Endothelial cell of umbilical vein (primary cell): ENCODE measurements at regions not wholly inside any gene's neighbourhood (a gene's known extent, or its start where the extent isn't known, plus 50 kb on each side); places are given as distances from the start of the nearest gene placed in this dataset.

ENCODE experiments used
- BruUV-seq: library from RNA; stranded (reverse); fragments of 400-500 nt; replicated peaks from 2 replicates; lab custom pipeline; 2021; lab: Mats Ljungman, UMichigan
- CTCF ChIA-PET: fragments of 300-600, 350-600 bp; sonication (Branson Sonifier 250); formaldehyde crosslinking; loops from one replicate; lab custom pipeline; 2021; ENCODE audit warnings: antibody characterized with exemption, inconsistent platforms; lab: Charles Lee
- POLR2A ChIA-PET: fragments of 300-600, 350-600 bp; sonication (Branson Sonifier 250); formaldehyde crosslinking; loops from one replicate; lab custom pipeline; 2021; ENCODE audit warnings: antibody characterized with exemption, inconsistent platforms; lab: Charles Lee
- DNase-seq: peaks from one replicate; pipeline ENCODE4 v3.0.0-alpha.2; 2011; ENCODE audit warnings: low read depth, low spot score
- FAIRE-seq: peaks from 2 replicates; lab custom pipeline; 2011; peaks lifted over from hg19 to GRCh38; lab: Jason Lieb, UNC
- H2AFZ ChIP-seq: 2 replicates; pipeline ENCODE4 v1.6.0; 2012; ENCODE audit warnings: low read depth, low read length, control low read depth, inconsistent platforms
- H3K27ac ChIP-seq: 2 replicates; pipeline ENCODE4 v1.5.1; 2011; ENCODE audit warnings: low read depth, mild to moderate bottlenecking, control low read depth, low read length, moderate library complexity; ENCODE audit not compliant: insufficient read depth
- H3K27me3 ChIP-seq, 2 experiments: 2 replicates each; pipeline versions ENCODE4 v1.6.0 to v1.6.1; 2011; ENCODE audit warnings: low read length in 2 of 2, mixed read lengths in 1 of 2; ENCODE audit not compliant: control insufficient read depth in 2 of 2, insufficient read depth in 2 of 2
- H3K36me3 ChIP-seq, 2 experiments: 2 replicates in 1 of 2; 3 replicates in 1 of 2; pipeline ENCODE4 v1.5.1; 2011; ENCODE audit warnings: low read length in 2 of 2, mild to moderate bottlenecking in 1 of 2, moderate library complexity in 1 of 2; ENCODE audit not compliant: control insufficient read depth in 2 of 2, insufficient read depth in 2 of 2; ENCODE audit errors: extremely low read depth in 1 of 2
- H3K4me1 ChIP-seq: 3 replicates; pipeline ENCODE4 v1.5.1; 2011; ENCODE audit warnings: mild to moderate bottlenecking, low read length; ENCODE audit not compliant: control insufficient read depth, insufficient read depth; ENCODE audit errors: extremely low read depth
- H3K4me2 ChIP-seq: 2 replicates; pipeline ENCODE4 v1.6.1; 2011; ENCODE audit warnings: low read length, control low read depth, mixed read lengths; ENCODE audit not compliant: insufficient read depth
- H3K4me3 ChIP-seq, 3 experiments: fragments of 200-600 bp in 1 of 3; sonication (generic), shearing (Covaris generic) in 1 of 3; replicated peaks in 1 of 3; 2 replicates each; pipeline ENCODE4 v1.5.1; 2011 to 2016; ENCODE audit warnings: control low read depth in 3 of 3, low read length in 3 of 3, mild to moderate bottlenecking in 2 of 3, inconsistent platforms in 1 of 3, low read depth in 1 of 3, moderate library complexity in 1 of 3; ENCODE audit not compliant: insufficient read depth in 1 of 3
- H3K79me2 ChIP-seq: 2 replicates; pipeline ENCODE4 v1.6.0; 2012; ENCODE audit warnings: low read length, inconsistent platforms; ENCODE audit not compliant: control insufficient read depth, insufficient read depth
- H3K9ac ChIP-seq: replicated peaks from 2 replicates; pipeline ENCODE3; 2011; ENCODE audit warnings: low read length, control low read depth; ENCODE audit not compliant: insufficient read depth; ENCODE audit errors: extremely low read depth
- H3K9me1 ChIP-seq: replicated peaks from 3 replicates; pipeline ENCODE4 v1.6.0; 2011; ENCODE audit warnings: mild to moderate bottlenecking, low read length; ENCODE audit not compliant: control insufficient read depth, insufficient read depth; ENCODE audit errors: extremely low read depth
- H3K9me3 ChIP-seq: replicated peaks from 2 replicates; pipeline ENCODE4 v1.5.1; 2012; ENCODE audit warnings: low read length, inconsistent platforms; ENCODE audit not compliant: control insufficient read depth, insufficient read depth
- H4K20me1 ChIP-seq: replicated peaks from 2 replicates; pipeline ENCODE3; 2011; ENCODE audit warnings: mild to moderate bottlenecking, low read length; ENCODE audit not compliant: control insufficient read depth, insufficient read depth; ENCODE audit errors: extremely low read depth
- CTCF ChIP-seq, 2 donors: IDR thresholded peaks; 1 replicate in 1 of 2; 2 replicates in 1 of 2; pipeline ENCODE4 v1.5.1; 2011; ENCODE audit warnings: low read length in 2 of 2, mild to moderate bottlenecking in 2 of 2, moderate library complexity in 2 of 2, control low read depth in 1 of 2, inconsistent platforms in 1 of 2, low read depth in 1 of 2; ENCODE audit not compliant: insufficient read depth in 1 of 2; ENCODE audit errors: extremely low read depth in 1 of 2
- EZH2 ChIP-seq: IDR thresholded peaks from 2 replicates; pipeline ENCODE4 v1.6.1; 2012; ENCODE audit warnings: borderline replicate concordance, low read depth, mild to moderate bottlenecking, moderate library complexity, low read length, inconsistent platforms; ENCODE audit not compliant: severe bottlenecking
- FOS ChIP-seq: IDR thresholded peaks from 2 replicates; pipeline ENCODE4 v1.6.1; 2011; ENCODE audit warnings: mild to moderate bottlenecking, low read length, moderate library complexity, borderline replicate concordance; ENCODE audit not compliant: insufficient read depth
- GATA2 ChIP-seq: IDR thresholded peaks from 2 replicates; pipeline ENCODE4 v1.7.0; 2011; ENCODE audit warnings: low read depth, mild to moderate bottlenecking, moderate library complexity, mixed read lengths, low read length; ENCODE audit not compliant: insufficient read length, insufficient read depth
- JUN ChIP-seq: IDR thresholded peaks from 2 replicates; pipeline ENCODE4 v1.6.1; 2011; ENCODE audit warnings: borderline replicate concordance, low read depth; ENCODE audit not compliant: insufficient read length, insufficient read depth
- MAX ChIP-seq: IDR thresholded peaks from 2 replicates; pipeline ENCODE4 v1.6.1; 2011; ENCODE audit not compliant: insufficient read depth, insufficient read length
- MYC ChIP-seq: IDR thresholded peaks from one replicate; pipeline ENCODE4 v1.6.1; 2011; ENCODE audit warnings: mild to moderate bottlenecking, low read depth, low read length
- POLR2A ChIP-seq: IDR thresholded peaks from 2 replicates; pipeline ENCODE4 v1.6.1; 2012; ENCODE audit warnings: low read depth, mild to moderate bottlenecking, control low read depth, low read length
- POLR2AphosphoS5 ChIP-seq: IDR thresholded peaks from 2 replicates; pipeline ENCODE4 v1.6.1; 2012; ENCODE audit warnings: low read depth, mild to moderate bottlenecking, control low read depth, low read length, moderate library complexity; ENCODE audit not compliant: insufficient read depth
- dilution Hi-C: fragments of 300-500 bp; cut with MboI; formaldehyde crosslinking; loops from one replicate; pipeline ENCODE4 v1.15.0; 2019; ENCODE audit warnings: low sequenced_read_pairs; ENCODE audit not compliant: extremely low pct_ligation_motif_present
- intact Hi-C: fragments of 100-400 bp; cut with micrococcal nuclease; formaldehyde crosslinking; loops from one replicate; pipeline ENCODE4 v1.10.0; 2022

GRCh38 chr11:110903378-110903777 is 191.1 kb upstream of the ARHGAP20 start:
- H3K4me3 ChIP-seq: no peak overlapping the region
- H4K20me1 ChIP-seq: no peaks in the 10 kb centered on the region
- intact Hi-C loops: no loop called here
- H3K36me3 ChIP-seq: no peaks in the 10 kb centered on the region
- FAIRE-seq (no peak), DNase-seq (no peak)
- H3K79me2 ChIP-seq: no peaks in the 10 kb centered on the region
- H3K9me3 ChIP-seq: no peaks in the 10 kb centered on the region
- H3K9me1 ChIP-seq: no peaks in the 10 kb centered on the region
- H3K4me2 ChIP-seq: no peak overlapping the region
- no peak overlapping the region for H2AFZ ChIP-seq
- BruUV-seq: no TSS peak
- no peak overlapping the region for H3K9ac ChIP-seq
- TF ChIP-seq MAX (no peak), EZH2 (no peak), GATA2 (no peak), CTCF (IDR thresholded peaks at IDR 0.05; ENCODE audit: extremely low read depth in 1 of 2, insufficient read depth in 1 of 2, low read depth in 1 of 2, low read length in 2 of 2) (no peak), POLR2A (no peak), FOS (no peak), JUN (no peak), POLR2AphosphoS5 (no peak), MYC (no peak)
- H3K27me3 ChIP-seq: no peaks in the 10 kb centered on the region
- dilution Hi-C loops: no loop called here
- CTCF ChIA-PET: no interaction called here
- H3K4me1 ChIP-seq: no peaks in the 10 kb centered on the region
- no peak overlapping the region for H3K27ac ChIP-seq
- POLR2A ChIA-PET: no interaction called here
